Neural cell (in vitro differentiated cells): ENCODE measurements at regions not wholly inside any gene's neighbourhood (a gene's known extent, or its start where the extent isn't known, plus 50 kb on each side); places are given as distances from the start of the nearest gene placed in this dataset.

Source experiments
- H2AFZ ChIP-seq: fragments of 200-600, 300-800 bp; sonication (generic), shearing (Covaris generic); 2 replicates; pipeline ENCODE4 v1.6.0; 2014; ENCODE audit warnings: low read depth, mild to moderate bottlenecking, antibody characterized with exemption, low read length, moderate library complexity
- H3F3A ChIP-seq: fragments of 200-600 bp; shearing (Covaris generic); 2 replicates; pipeline ENCODE4 v1.6.1; 2016; ENCODE audit warnings: mild to moderate bottlenecking, moderate library complexity, mixed read lengths, antibody characterized with exemption, low read length; ENCODE audit not compliant: insufficient read depth, poor library complexity, severe bottlenecking
- H3K27ac ChIP-seq: fragments of 200-600, 300-800 bp; sonication (generic), shearing (Covaris generic); 2 replicates; pipeline ENCODE4 v1.5.1; 2014; ENCODE audit warnings: mild to moderate bottlenecking, low read length, moderate library complexity
- H3K27me3 ChIP-seq: fragments of 300-800, 200-600 bp; sonication (generic), shearing (Covaris generic); 2 replicates; pipeline ENCODE4 v1.6.0; 2014; ENCODE audit warnings: mild to moderate bottlenecking, low read depth, low read length, moderate library complexity; ENCODE audit not compliant: insufficient read depth
- H3K36me3 ChIP-seq: fragments of 300-800, 200-600 bp; sonication (generic), shearing (Covaris generic); 2 replicates; pipeline ENCODE4 v1.5.1; 2014; ENCODE audit warnings: mild to moderate bottlenecking, antibody characterized with exemption, low read length, moderate library complexity; ENCODE audit not compliant: insufficient read depth
- H3K4me2 ChIP-seq: fragments of 300-800, 200-600 bp; sonication (generic), shearing (Covaris generic); 2 replicates; pipeline ENCODE4 v1.6.0; 2014; ENCODE audit warnings: mild to moderate bottlenecking, low read length
- H3K4me3 ChIP-seq: fragments of 300-800, 200-600 bp; sonication (generic), shearing (Covaris generic); 2 replicates; pipeline ENCODE4 v1.5.1; 2014; ENCODE audit warnings: mild to moderate bottlenecking, low read length, moderate library complexity
- H3K79me2 ChIP-seq: fragments of 200-600 bp; shearing (Covaris generic); replicated peaks from 2 replicates; pipeline ENCODE4 v1.6.0; 2014; ENCODE audit warnings: mild to moderate bottlenecking, low read length, moderate library complexity; ENCODE audit not compliant: insufficient read depth
- H3K9ac ChIP-seq: fragments of 300-800, 200-600 bp; sonication (generic), shearing (Covaris generic); 2 replicates; pipeline ENCODE4 v1.6.1; 2016; ENCODE audit warnings: mild to moderate bottlenecking, low read length, mixed read lengths
- H3K9me2 ChIP-seq: fragments of 200-600 bp; shearing (Covaris generic); 2 replicates; pipeline ENCODE4 v1.6.1; 2016; ENCODE audit warnings: mild to moderate bottlenecking, low read length, mixed read lengths; ENCODE audit not compliant: insufficient read depth
- H3K9me3 ChIP-seq: fragments of 200-600, 300-800 bp; sonication (generic), shearing (Covaris generic); 2 replicates; pipeline ENCODE4 v1.6.1; 2016; ENCODE audit warnings: mild to moderate bottlenecking, mixed run types, low read length, moderate library complexity, mixed read lengths
- H4K20me1 ChIP-seq: fragments of 200-600 bp; shearing (Covaris generic); 2 replicates; pipeline ENCODE4 v1.6.1; 2016; ENCODE audit warnings: mild to moderate bottlenecking, mixed run types; ENCODE audit not compliant: insufficient read depth
- CTCF ChIP-seq: fragments of 450-650 bp; IDR thresholded peaks from 2 replicates; pipeline ENCODE4 v1.5.1; 2014; ENCODE audit warnings: antibody characterized with exemption, mild to moderate bottlenecking, moderate library complexity; ENCODE audit not compliant: poor library complexity, severe bottlenecking
- EP300 ChIP-seq: fragments of 450-650 bp; conservative IDR thresholded peaks from 2 replicates; pipeline ENCODE4 v1.6.1; 2014; ENCODE audit warnings: antibody characterized with exemption, mild to moderate bottlenecking, moderate library complexity; ENCODE audit not compliant: poor library complexity, severe bottlenecking
- EZH2 ChIP-seq: fragments of 200-600, 300-800 bp; shearing (Covaris generic), sonication (generic); IDR thresholded peaks from 2 replicates; pipeline ENCODE4 v1.6.1; 2014; ENCODE audit warnings: antibody characterized with exemption, low read length, borderline replicate concordance, mild to moderate bottlenecking; ENCODE audit not compliant: insufficient read depth, poor library complexity, severe bottlenecking
- MXI1 ChIP-seq: fragments of 450-650 bp; conservative IDR thresholded peaks from 2 replicates; pipeline ENCODE4 v1.6.1; 2014; ENCODE audit warnings: antibody characterized with exemption, mild to moderate bottlenecking; ENCODE audit not compliant: poor library complexity, severe bottlenecking
- POLR2AphosphoS5 ChIP-seq: IDR thresholded peaks from 2 replicates; pipeline ENCODE4 v1.6.1; 2012
- RAD21 ChIP-seq: fragments of 450-650 bp; conservative IDR thresholded peaks from 2 replicates; pipeline ENCODE4 v1.6.1; 2014; ENCODE audit warnings: antibody characterized with exemption, mild to moderate bottlenecking, moderate library complexity
- REST ChIP-seq: IDR thresholded peaks from 2 replicates; pipeline ENCODE4 v1.6.1; 2012; ENCODE audit warnings: borderline replicate concordance
- SMC3 ChIP-seq: fragments of 450-650 bp; conservative IDR thresholded peaks from 2 replicates; pipeline ENCODE4 v1.6.1; 2014; ENCODE audit warnings: antibody characterized with exemption, mild to moderate bottlenecking, moderate library complexity; ENCODE audit not compliant: poor library complexity
- TAF1 ChIP-seq: IDR thresholded peaks from 2 replicates; pipeline ENCODE4 v1.6.1; 2012; ENCODE audit warnings: low read depth

- Histone ChIP-seq H3K79me2 (no peaks in the 10 kb centered on the region), H3K27me3 (no peaks in the 10 kb centered on the region), H3K4me2 (no peak overlapping the region), H4K20me1 (no peaks in the 10 kb centered on the region), H3K9ac (no peak overlapping the region), H3K36me3 (no peaks in the 10 kb centered on the region), H3K27ac (no peak overlapping the region), H3K4me3 (no peak overlapping the region), H3K9me2 (no peaks in the 10 kb centered on the region), H2AFZ (no peak overlapping the region), H3F3A (no peaks in the 10 kb centered on the region), H3K9me3 (no peaks in the 10 kb centered on the region)
- TF ChIP-seq MXI1 (no peak), EP300 (no peak), POLR2AphosphoS5 (no peak), CTCF (no peak)
These were observed 206.6 kb upstream of the RBMS1 start for GRCh38 chr2:160700021-160700814.

GRCh38 chr2:160701822-160702221, 208.2 kb upstream of the RBMS1 start:
- H3K9me3 ChIP-seq, result no peaks in the 10 kb centered on the region
- no peaks in the 10 kb centered on the region for H3K9me2 ChIP-seq
- TF ChIP-seq REST, result no peak
- no peak for TF ChIP-seq EZH2
- no peak for TF ChIP-seq EP300
- no peak for TF ChIP-seq SMC3
- TF ChIP-seq MXI1, result no peak
- no peak for TF ChIP-seq CTCF
- no peak for TF ChIP-seq POLR2AphosphoS5
- no peak for TF ChIP-seq RAD21
- TF ChIP-seq TAF1, result no peak
- no peak overlapping the region for H2AFZ ChIP-seq
- H3K9ac ChIP-seq, result no peak overlapping the region
- H3K27ac ChIP-seq, result no peak overlapping the region
- H4K20me1 ChIP-seq, result no peaks in the 10 kb centered on the region
- H3K36me3 ChIP-seq, result no peaks in the 10 kb centered on the region
- H3F3A ChIP-seq, result no peaks in the 10 kb centered on the region
- H3K79me2 ChIP-seq, result no peaks in the 10 kb centered on the region
- H3K4me2 ChIP-seq, result no peak overlapping the region
- no peaks in the 10 kb centered on the region for H3K27me3 ChIP-seq
- no peak overlapping the region for H3K4me3 ChIP-seq
